ENCODE measurements at regions not wholly inside any gene's neighbourhood (a gene's known extent, or its start where the extent isn't known, plus 50 kb on each side); places are given as distances from the start of the nearest gene placed in this dataset.

GRCh38 chr15:95845862-95846515 lies 484.5 kb upstream of the NR2F2 start:
- Mint-ChIP-seq H3K36me3 (no peaks in the 10 kb centered on the region), H3K9me3 (peaks cover 5% of the 10 kb centered on the region), H3K4me3 (no peak overlapping the region), H3K27ac (peak overlapping the region; percentile 57), H3K4me1 (peaks cover 17% of the 10 kb centered on the region), H3K27me3 (peaks cover 3% of the 10 kb centered on the region)

GRCh38 chr15:95848126-95848525 lies 482.4 kb upstream of the NR2F2 start:
- H3K27ac Mint-ChIP-seq: no peak overlapping the region
- no peak overlapping the region for H3K4me3 Mint-ChIP-seq
- H3K27me3 Mint-ChIP-seq: peaks cover 3% of the 10 kb centered on the region
- peaks cover 5% of the 10 kb centered on the region for H3K4me1 Mint-ChIP-seq
- no peaks in the 10 kb centered on the region for H3K36me3 Mint-ChIP-seq
- peaks cover 5% of the 10 kb centered on the region for H3K9me3 Mint-ChIP-seq

- Mint-ChIP-seq H3K9me3 (peaks cover 5% of the 10 kb centered on the region), H3K36me3 (no peaks in the 10 kb centered on the region), H3K27me3 (peaks cover 3% of the 10 kb centered on the region), H3K4me1 (no peaks in the 10 kb centered on the region), H3K27ac (no peak overlapping the region), H3K4me3 (no peak overlapping the region)
These were observed 479.7 kb upstream of the NR2F2 start for GRCh38 chr15:95850837-95851236.

GRCh38 chr15:95853350-95853749 lies 477.1 kb upstream of the NR2F2 start:
- H3K9me3 Mint-ChIP-seq: peaks cover 5% of the 10 kb centered on the region
- peaks cover 3% of the 10 kb centered on the region for H3K27me3 Mint-ChIP-seq

GRCh38 chr15:95857124-95857757 lies 473.3 kb upstream of the NR2F2 start:
- H3K4me3 Mint-ChIP-seq: no peak overlapping the region
- H3K4me1 Mint-ChIP-seq: no peaks in the 10 kb centered on the region
- H3K27me3 Mint-ChIP-seq: no peaks in the 10 kb centered on the region
- no peaks in the 10 kb centered on the region for H3K36me3 Mint-ChIP-seq
- H3K9me3 Mint-ChIP-seq: no peaks in the 10 kb centered on the region
- no peak overlapping the region for H3K27ac Mint-ChIP-seq

More at GRCh38 chr15:95853350-95853749, 477.1 kb upstream of the NR2F2 start:
- no peak overlapping the region for H3K27ac Mint-ChIP-seq
- H3K4me1 Mint-ChIP-seq: no peaks in the 10 kb centered on the region
- no peak overlapping the region for H3K4me3 Mint-ChIP-seq
- no peaks in the 10 kb centered on the region for H3K36me3 Mint-ChIP-seq

- H3K27ac Mint-ChIP-seq: no peak overlapping the region
These were observed 472.7 kb upstream of the NR2F2 start for GRCh38 chr15:95857758-95858157.

GRCh38 chr15:95860406-95860805 lies 470.1 kb upstream of the NR2F2 start:
- H3K9me3 Mint-ChIP-seq: no peaks in the 10 kb centered on the region
- H3K36me3 Mint-ChIP-seq: no peaks in the 10 kb centered on the region
- no peaks in the 10 kb centered on the region for H3K27me3 Mint-ChIP-seq
- peaks cover 5% of the 10 kb centered on the region for H3K4me1 Mint-ChIP-seq
- H3K4me3 Mint-ChIP-seq: no peak overlapping the region
- no peak overlapping the region for H3K27ac Mint-ChIP-seq

More at GRCh38 chr15:95857758-95858157, 472.7 kb upstream of the NR2F2 start:
- H3K27me3 Mint-ChIP-seq: no peaks in the 10 kb centered on the region
- H3K4me3 Mint-ChIP-seq: no peak overlapping the region
- H3K9me3 Mint-ChIP-seq: no peaks in the 10 kb centered on the region
- H3K4me1 Mint-ChIP-seq: no peaks in the 10 kb centered on the region
- H3K36me3 Mint-ChIP-seq: no peaks in the 10 kb centered on the region

GRCh38 chr15:95864467-95864886 lies 466.0 kb upstream of the NR2F2 start:
- Mint-ChIP-seq H3K4me3 (no peak overlapping the region), H3K27ac (no peak overlapping the region), H3K4me1 (peaks cover 6% of the 10 kb centered on the region), H3K9me3 (no peaks in the 10 kb centered on the region), H3K27me3 (no peaks in the 10 kb centered on the region), H3K36me3 (no peaks in the 10 kb centered on the region)

- H3K9me3 Mint-ChIP-seq: no peaks in the 10 kb centered on the region
These were observed 465.2 kb upstream of the NR2F2 start for GRCh38 chr15:95865330-95865739.

GRCh38 chr15:95866711-95867440 lies 463.6 kb upstream of the NR2F2 start:
- Mint-ChIP-seq H3K4me1 (peaks cover 25% of the 10 kb centered on the region), H3K4me3 (no peak overlapping the region), H3K36me3 (no peaks in the 10 kb centered on the region), H3K27ac (peak overlapping the region; percentile 33), H3K9me3 (no peaks in the 10 kb centered on the region), H3K27me3 (no peaks in the 10 kb centered on the region)

More at GRCh38 chr15:95865330-95865739, 465.2 kb upstream of the NR2F2 start:
- H3K4me1 Mint-ChIP-seq: peaks cover 15% of the 10 kb centered on the region
- H3K27me3 Mint-ChIP-seq: no peaks in the 10 kb centered on the region
- H3K4me3 Mint-ChIP-seq: no peak overlapping the region
- no peaks in the 10 kb centered on the region for H3K36me3 Mint-ChIP-seq
- H3K27ac Mint-ChIP-seq: no peak overlapping the region

GRCh38 chr15:95868450-95868849 lies 462.1 kb upstream of the NR2F2 start:
- Mint-ChIP-seq H3K27me3 (no peaks in the 10 kb centered on the region), H3K9me3 (no peaks in the 10 kb centered on the region), H3K27ac (no peak overlapping the region), H3K36me3 (no peaks in the 10 kb centered on the region), H3K4me3 (no peak overlapping the region), H3K4me1 (peaks cover 25% of the 10 kb centered on the region)

- Mint-ChIP-seq H3K36me3 (no peaks in the 10 kb centered on the region), H3K27me3 (no peaks in the 10 kb centered on the region), H3K4me1 (peaks cover 25% of the 10 kb centered on the region), H3K9me3 (no peaks in the 10 kb centered on the region), H3K27ac (no peak overlapping the region), H3K4me3 (no peak overlapping the region)
These were observed 461.5 kb upstream of the NR2F2 start for GRCh38 chr15:95868970-95869369.

- Mint-ChIP-seq H3K27ac (no peak overlapping the region), H3K9me3 (no peaks in the 10 kb centered on the region), H3K4me1 (peaks cover 26% of the 10 kb centered on the region), H3K4me3 (peak overlapping the region; percentile 34), H3K36me3 (no peaks in the 10 kb centered on the region), H3K27me3 (no peaks in the 10 kb centered on the region)
These were observed 460.6 kb upstream of the NR2F2 start for GRCh38 chr15:95869920-95870319.

GRCh38 chr15:95872366-95872771 lies 458.1 kb upstream of the NR2F2 start:
- no peaks in the 10 kb centered on the region for H3K27me3 Mint-ChIP-seq
- no peaks in the 10 kb centered on the region for H3K9me3 Mint-ChIP-seq
- H3K27ac Mint-ChIP-seq: no peak overlapping the region
- H3K36me3 Mint-ChIP-seq: no peaks in the 10 kb centered on the region
- no peak overlapping the region for H3K4me3 Mint-ChIP-seq
- H3K4me1 Mint-ChIP-seq: peaks cover 41% of the 10 kb centered on the region

GRCh38 chr15:95874637-95875036 lies 455.9 kb upstream of the NR2F2 start:
- no peak overlapping the region for H3K27ac Mint-ChIP-seq
- H3K9me3 Mint-ChIP-seq: no peaks in the 10 kb centered on the region
- H3K27me3 Mint-ChIP-seq: no peaks in the 10 kb centered on the region
- peaks cover 50% of the 10 kb centered on the region for H3K4me1 Mint-ChIP-seq
- H3K4me3 Mint-ChIP-seq: no peak overlapping the region
- no peaks in the 10 kb centered on the region for H3K36me3 Mint-ChIP-seq

- H3K36me3 Mint-ChIP-seq: no peaks in the 10 kb centered on the region
- H3K27me3 Mint-ChIP-seq: no peaks in the 10 kb centered on the region
- peaks cover 49% of the 10 kb centered on the region for H3K4me1 Mint-ChIP-seq
- peak overlapping the region; percentile 30 for H3K4me3 Mint-ChIP-seq
- peak overlapping the region; percentile 63 for H3K27ac Mint-ChIP-seq
- H3K9me3 Mint-ChIP-seq: no peaks in the 10 kb centered on the region
These were observed 455.3 kb upstream of the NR2F2 start for GRCh38 chr15:95875121-95875643.
